ENCODE measurements at regions not wholly inside any gene's neighbourhood (a gene's known extent, or its start where the extent isn't known, plus 50 kb on each side); places are given as distances from the start of the nearest gene placed in this dataset.

DNA sequence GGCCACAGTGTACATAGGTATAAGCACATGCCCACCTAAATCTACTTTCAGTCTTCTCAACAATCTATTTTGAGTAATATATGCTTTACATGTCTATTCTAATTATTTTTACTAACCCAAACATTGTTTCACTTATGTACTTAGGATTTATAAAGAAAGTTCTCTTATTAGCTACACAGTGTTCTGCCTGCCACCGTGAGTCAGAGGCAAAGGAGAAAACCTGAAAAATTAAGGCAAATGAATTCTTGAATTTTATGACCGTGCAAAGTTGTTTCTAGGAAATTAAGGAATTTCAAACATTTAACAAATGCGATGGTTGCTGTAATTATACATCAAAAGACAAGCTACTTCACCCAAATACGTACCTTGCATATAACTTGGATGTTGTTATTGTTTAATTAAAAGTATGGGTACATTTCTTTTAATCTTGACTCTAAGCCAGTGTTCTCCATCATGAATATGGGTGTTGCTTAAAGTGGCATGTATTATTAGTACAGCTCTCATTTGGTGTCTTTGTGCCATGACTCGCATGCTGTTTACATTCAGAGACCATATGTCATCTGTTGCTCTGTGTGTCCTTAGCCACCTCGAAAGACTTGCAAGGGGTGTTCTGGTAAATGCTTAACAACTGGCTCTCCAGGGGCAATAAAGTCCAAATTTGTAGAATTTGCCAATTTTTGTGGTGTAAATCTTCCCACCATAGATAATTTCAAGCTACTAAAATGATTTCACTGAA is 154.3 kb upstream of the FN1 start:
- Histone ChIP-seq H2BK20ac (ENCODE audit: low read length) (no peak overlapping the region), H3K27me3 (replicated peaks in 1 of 4; ENCODE audit: control insufficient read depth in 3 of 4, extremely low read depth in 1 of 4, insufficient read depth in 3 of 4, low read length in 3 of 4) (no peaks in the 10 kb centered on the region), H3K23ac (ENCODE audit: insufficient read length) (no peak overlapping the region), H2BK15ac (ENCODE audit: low read length) (no peak overlapping the region), H2BK120ac (replicated peaks; ENCODE audit: low read depth, low read length) (no peak overlapping the region), H2BK12ac (ENCODE audit: low read depth, low read length) (no peak overlapping the region), H4K5ac (ENCODE audit: insufficient read length, low read depth, low read length) (no peak overlapping the region), H3K56ac (replicated peaks; ENCODE audit: insufficient read length, low read depth, low read length) (no peak overlapping the region), H3K4me3 (ENCODE audit: extremely low read depth in 1 of 4, insufficient read depth in 2 of 4, low read depth in 3 of 4, low read length in 4 of 4) (no peak overlapping the region), H4K91ac (replicated peaks; ENCODE audit: insufficient read length, low read length) (no peak overlapping the region), H3K27ac (ENCODE audit: low read depth, low read length) (no peak overlapping the region), H3K4ac (replicated peaks; ENCODE audit: insufficient read length, low read depth, low read length) (no peak overlapping the region), H2BK5ac (ENCODE audit: low read depth, low read length) (no peak overlapping the region), H4K20me1 (replicated peaks in 1 of 2; ENCODE audit: control insufficient read depth in 1 of 2, insufficient read depth in 2 of 2, low read length in 2 of 2) (no peaks in the 10 kb centered on the region), H3K14ac (ENCODE audit: insufficient read length) (no peak overlapping the region), H3K23me2 (ENCODE audit: low read depth, low read length) (no peaks in the 10 kb centered on the region), H3K9me3 (ENCODE audit: insufficient read depth in 2 of 2, low read depth in 1 of 2, low read length in 1 of 2) (no peaks in the 10 kb centered on the region), H3K18ac (ENCODE audit: extremely low read depth, low read length) (no peak overlapping the region), H3K79me1 (ENCODE audit: low read depth, low read length) (no peaks in the 10 kb centered on the region), H2AFZ (ENCODE audit: low read length) (no peak overlapping the region), H3K79me2 (ENCODE audit: control insufficient read depth in 1 of 2, insufficient read depth in 2 of 2, low read length in 2 of 2) (no peaks in the 10 kb centered on the region), H3K9ac (replicated peaks in 1 of 4; ENCODE audit: extremely low read depth in 1 of 4, low read depth in 3 of 4, low read length in 3 of 4) (no peak overlapping the region), H3K4me1 (replicated peaks in 1 of 4; ENCODE audit: control insufficient read depth in 3 of 4, insufficient read depth in 4 of 4, low read length in 3 of 4) (no peaks in the 10 kb centered on the region), H4K8ac (ENCODE audit: extremely low read depth, insufficient read depth, low read length) (no peak overlapping the region), H2AK5ac (ENCODE audit: low read depth, low read length) (no peak overlapping the region), H3K4me2 (ENCODE audit: insufficient read depth in 1 of 2, low read depth in 2 of 2, low read length in 2 of 2) (no peak overlapping the region), H3K36me3 (ENCODE audit: control insufficient read depth in 2 of 4, insufficient read depth in 4 of 4, low read length in 3 of 4) (no peaks in the 10 kb centered on the region)
- ChIA-PET CTCF (ENCODE audit: partially characterized antibody) (no interaction called here), POLR2A (ENCODE audit: partially characterized antibody) (no interaction called here)
- DNase-seq (ENCODE audit: low read depth in 1 of 2, low spot score in 2 of 2) = no peak
- FAIRE-seq = no peak
- 91% methylated on average over 6 of the region's 6 CpGs; no CpG with 5 or more reads in 1 of the 2 experiments for WGBS, 2 experiments (ENCODE audit: extremely low coverage in 1 of 2, insufficient coverage in 1 of 2, insufficient read length in 1 of 2, insufficient replicate concordance in 2 of 2, low coverage in 1 of 2, low lambda C conversion rate in 2 of 2, missing lambda C conversion rate in 1 of 2)
- TF ChIP-seq CEBPB (IDR thresholded peaks at IDR 0.05; ENCODE audit: low read depth, low read length) (no peak), SP2 (IDR thresholded peaks at IDR 0.05; ENCODE audit: low read length) (no peak), TEAD4 (IDR thresholded peaks at IDR 0.05; ENCODE audit: low read depth, low read length) (no peak), CBX8 (IDR thresholded peaks at IDR 0.05; ENCODE audit: borderline replicate concordance, low read depth, low read length) (no peak), CHD2 (IDR thresholded peaks at IDR 0.05; ENCODE audit: low read length) (no peak), MAFK (IDR thresholded peaks at IDR 0.05; ENCODE audit: low read depth, low read length) (no peak), HDAC2 (IDR thresholded peaks at IDR 0.05; ENCODE audit: borderline replicate concordance in 1 of 2, low read depth in 2 of 2, low read length in 2 of 2) (no peak), SP4 (IDR thresholded peaks at IDR 0.05; ENCODE audit: low read length) (no peak), EP300 (IDR thresholded peaks at IDR 0.05; ENCODE audit: borderline replicate concordance in 1 of 2, low read depth in 2 of 2, low read length in 2 of 2) (no peak), KDM1A (IDR thresholded peaks at IDR 0.05; ENCODE audit: borderline replicate concordance, low read length) (no peak)
- TF ChIP-seq, protein P1, sequence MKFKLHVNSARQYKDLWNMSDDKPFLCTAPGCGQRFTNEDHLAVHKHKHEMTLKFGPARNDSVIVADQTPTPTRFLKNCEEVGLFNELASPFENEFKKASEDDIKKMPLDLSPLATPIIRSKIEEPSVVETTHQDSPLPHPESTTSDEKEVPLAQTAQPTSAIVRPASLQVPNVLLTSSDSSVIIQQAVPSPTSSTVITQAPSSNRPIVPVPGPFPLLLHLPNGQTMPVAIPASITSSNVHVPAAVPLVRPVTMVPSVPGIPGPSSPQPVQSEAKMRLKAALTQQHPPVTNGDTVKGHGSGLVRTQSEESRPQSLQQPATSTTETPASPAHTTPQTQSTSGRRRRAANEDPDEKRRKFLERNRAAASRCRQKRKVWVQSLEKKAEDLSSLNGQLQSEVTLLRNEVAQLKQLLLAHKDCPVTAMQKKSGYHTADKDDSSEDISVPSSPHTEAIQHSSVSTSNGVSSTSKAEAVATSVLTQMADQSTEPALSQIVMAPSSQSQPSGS (IDR thresholded peaks at IDR 0.05; ENCODE audit: low read length) = no peak

Measured in H1 (cell line).